Activated CD8-positive, alpha-beta memory T cell treated with anti-CD3 and anti-CD28 coated beads, Interleukin-2, amount 10 ng/mL, durations not matched to agents 7 days and 5 days (primary cell): ENCODE measurements at regions not wholly inside any gene's neighbourhood (a gene's known extent, or its start where the extent isn't known, plus 50 kb on each side); places are given as distances from the start of the nearest gene placed in this dataset.
"Not testable (repeated sequence)": the region's sequence is repeated elsewhere in the genome, so short reads cannot be mapped to it uniquely, and the experiment has no call there.

Experiments
- ATAC-seq: fragments of 150-1000 bp; cut with Tn5 transposase; one replicate; pipeline ENCODE4 v1.10.0; 2021; ENCODE audit warnings: moderate library complexity
- CTCF ChIA-PET: fragments of 350-600 bp; sonication (Branson Sonifier 250); formaldehyde crosslinking; loops from one replicate; lab custom pipeline; 2021; ENCODE audit warnings: antibody characterized with exemption; lab: Charles Lee
- DNase-seq: peaks from one replicate; pipeline ENCODE4 v3.0.0-alpha.2; 2020
- H3K27ac Mint-ChIP-seq: one replicate; pipeline ENCODE4 v1.8.0; 2021; ENCODE audit warnings: mild to moderate bottlenecking, mixed read lengths
- H3K27me3 Mint-ChIP-seq: one replicate; pipeline ENCODE4 v1.8.0; 2021; ENCODE audit warnings: mixed read lengths
- H3K36me3 Mint-ChIP-seq: one replicate; pipeline ENCODE4 v1.8.0; 2021; ENCODE audit warnings: mild to moderate bottlenecking, mixed read lengths
- H3K4me1 Mint-ChIP-seq: one replicate; pipeline ENCODE4 v1.8.0; 2021; ENCODE audit warnings: mixed read lengths
- H3K4me3 Mint-ChIP-seq: one replicate; pipeline ENCODE4 v1.8.0; 2021; ENCODE audit warnings: mild to moderate bottlenecking, moderate library complexity, mixed read lengths
- H3K9me3 Mint-ChIP-seq: one replicate; pipeline ENCODE4 v1.8.0; 2022; ENCODE audit warnings: low read depth, mixed read lengths

DNA sequence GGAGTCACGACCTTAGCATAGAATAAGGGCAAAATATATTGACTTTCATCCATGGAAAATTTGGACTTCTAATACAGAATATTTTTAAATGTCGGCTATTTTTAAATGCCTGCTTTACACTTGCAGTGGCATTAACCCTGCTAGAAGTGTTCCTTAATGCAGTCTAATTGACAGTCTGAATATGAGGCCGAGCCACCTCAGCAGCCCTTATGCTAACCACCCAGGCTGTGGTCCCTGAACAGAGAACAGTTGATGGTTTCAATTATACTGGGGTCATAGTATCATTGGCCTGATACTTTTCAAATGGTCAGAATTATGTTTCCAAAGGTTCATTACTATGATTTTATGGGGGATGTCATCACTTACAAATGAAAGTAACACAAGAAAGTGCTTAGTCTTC, 764.7 kb upstream of the SLITRK1 start:
- ATAC-seq (no peak), DNase-seq (no peak)
- H3K4me1 Mint-ChIP-seq = no peaks in the 10 kb centered on the region
- no peaks in the 10 kb centered on the region for H3K9me3 Mint-ChIP-seq
- no peak overlapping the region for H3K4me3 Mint-ChIP-seq
- H3K27me3 Mint-ChIP-seq = no peaks in the 10 kb centered on the region
- H3K36me3 Mint-ChIP-seq = no peaks in the 10 kb centered on the region
- CTCF ChIA-PET = no interaction called here
- no peak overlapping the region for H3K27ac Mint-ChIP-seq

DNA sequence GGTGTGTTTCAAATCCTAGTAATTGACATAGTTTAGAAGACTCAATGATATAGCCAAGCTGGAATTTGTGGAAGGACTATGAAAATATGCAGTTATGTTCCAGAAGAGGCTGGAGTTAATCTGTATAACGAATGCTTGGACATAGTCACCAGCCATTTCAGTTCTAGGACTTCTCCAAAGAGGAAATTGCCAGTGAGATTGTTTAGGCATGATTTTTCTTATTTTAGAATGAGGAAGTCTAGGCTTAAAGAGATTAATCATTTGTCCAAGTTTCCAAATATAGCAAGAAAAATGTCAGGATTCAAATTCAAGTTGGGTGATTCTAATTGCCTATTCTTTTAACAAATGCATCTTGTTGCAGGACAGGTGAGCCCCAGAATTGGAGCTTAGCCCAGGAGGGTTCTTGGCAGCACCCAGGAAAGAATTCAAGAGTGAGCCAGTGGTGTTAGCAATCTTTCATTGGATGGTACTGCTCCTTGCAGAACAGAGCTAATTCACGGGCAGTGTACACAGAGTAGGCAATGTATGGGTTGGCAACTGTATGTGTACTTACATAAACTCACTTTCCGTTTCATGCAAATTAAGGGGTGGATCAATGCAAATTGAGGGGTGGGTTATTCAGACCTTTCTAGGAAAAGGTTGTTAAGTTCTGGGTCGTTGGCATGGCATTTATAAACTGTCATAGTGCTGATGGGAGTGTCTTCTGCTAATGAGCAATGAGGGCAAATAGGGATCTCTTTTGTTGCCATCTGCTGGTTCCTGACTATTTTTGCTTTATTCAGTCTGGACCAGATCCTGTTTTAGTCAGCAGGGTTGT, 763.1 kb upstream of the SLITRK1 start:
- no peak overlapping the region for H3K4me3 Mint-ChIP-seq
- H3K4me1 Mint-ChIP-seq = no peaks in the 10 kb centered on the region
- CTCF ChIA-PET = no interaction called here
- no peak for DNase-seq
- no peaks in the 10 kb centered on the region for H3K9me3 Mint-ChIP-seq
- no peaks in the 10 kb centered on the region for H3K27me3 Mint-ChIP-seq
- ATAC-seq = no peak
- no peaks in the 10 kb centered on the region for H3K36me3 Mint-ChIP-seq
- H3K27ac Mint-ChIP-seq = no peak overlapping the region

DNA sequence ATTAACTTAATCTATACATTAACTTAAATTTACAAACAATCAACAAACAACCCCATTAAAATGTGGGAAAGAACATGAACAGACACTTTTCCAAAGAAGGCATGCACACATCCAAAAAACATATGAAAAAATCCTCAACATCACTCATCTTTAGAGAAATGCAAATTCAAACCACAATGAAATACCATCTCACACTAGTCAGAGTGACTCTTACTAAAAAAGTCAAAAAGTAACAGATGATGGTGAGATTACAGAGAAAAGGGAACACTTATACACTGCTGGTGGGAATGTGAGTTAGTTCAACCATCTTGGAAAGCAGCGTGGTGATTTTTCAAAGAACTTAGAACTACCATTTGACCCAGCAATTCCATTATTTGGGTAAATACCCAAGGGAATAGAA, 759.2 kb upstream of the SLITRK1 start:
- Mint-ChIP-seq H3K9me3 (no peaks in the 10 kb centered on the region), H3K27me3 (no peaks in the 10 kb centered on the region), H3K4me1 (no peaks in the 10 kb centered on the region), H3K36me3 (no peaks in the 10 kb centered on the region), H3K27ac (no peak overlapping the region), H3K4me3 (no peak overlapping the region)
- ATAC-seq (no peak), DNase-seq (no peak)
- CTCF ChIA-PET = no interaction called here

DNA sequence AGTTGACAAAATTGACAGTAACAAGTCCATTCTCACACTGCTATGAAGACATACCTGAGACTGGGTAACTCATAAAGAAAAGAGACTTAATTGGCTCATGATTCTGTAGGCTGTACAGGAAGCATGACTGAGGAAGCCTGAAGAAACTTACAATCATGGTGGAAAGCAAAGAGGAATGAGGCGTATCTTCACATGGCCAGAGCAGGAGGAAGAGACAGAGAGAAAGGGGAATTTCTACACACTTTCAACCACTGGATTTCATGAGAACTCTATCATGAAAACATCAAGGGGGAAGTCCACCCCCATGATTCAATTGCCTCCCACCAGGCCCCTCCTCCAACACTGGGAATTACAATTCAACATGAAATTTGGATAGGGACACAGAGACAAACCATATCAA, 758.4 kb upstream of the SLITRK1 start:
- DNase-seq = no peak
- Mint-ChIP-seq H3K27me3 (no peaks in the 10 kb centered on the region), H3K9me3 (no peaks in the 10 kb centered on the region), H3K4me3 (no peak overlapping the region), H3K27ac (no peak overlapping the region), H3K4me1 (no peaks in the 10 kb centered on the region), H3K36me3 (no peaks in the 10 kb centered on the region)
- ATAC-seq = no peak
- CTCF ChIA-PET = no interaction called here

DNA sequence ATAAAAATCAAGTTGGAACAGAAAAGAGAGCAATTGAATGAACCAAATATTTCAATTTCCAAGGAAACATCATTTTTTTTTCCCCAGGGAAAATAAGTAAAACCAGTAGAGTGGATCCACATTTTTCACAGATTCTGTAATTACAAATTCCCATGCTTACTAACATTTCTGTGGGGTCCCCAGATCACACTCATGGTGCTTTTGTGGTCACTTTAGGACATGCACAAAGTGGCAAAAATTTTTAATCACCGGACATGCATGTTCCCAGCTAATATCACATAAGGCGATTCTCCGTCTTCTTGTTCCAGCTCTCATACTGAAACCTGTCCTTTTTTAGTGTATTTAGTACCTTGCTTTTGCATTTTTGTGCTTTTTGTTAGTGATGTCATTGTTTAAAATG, 748.2 kb upstream of the SLITRK1 start:
- DNase-seq (no peak), ATAC-seq (no peak)
- Mint-ChIP-seq H3K9me3 (peaks cover 7% of the 10 kb centered on the region), H3K27me3 (no peaks in the 10 kb centered on the region), H3K36me3 (no peaks in the 10 kb centered on the region), H3K4me3 (no peak overlapping the region), H3K4me1 (no peaks in the 10 kb centered on the region), H3K27ac (no peak overlapping the region)
- CTCF ChIA-PET = no interaction called here

DNA sequence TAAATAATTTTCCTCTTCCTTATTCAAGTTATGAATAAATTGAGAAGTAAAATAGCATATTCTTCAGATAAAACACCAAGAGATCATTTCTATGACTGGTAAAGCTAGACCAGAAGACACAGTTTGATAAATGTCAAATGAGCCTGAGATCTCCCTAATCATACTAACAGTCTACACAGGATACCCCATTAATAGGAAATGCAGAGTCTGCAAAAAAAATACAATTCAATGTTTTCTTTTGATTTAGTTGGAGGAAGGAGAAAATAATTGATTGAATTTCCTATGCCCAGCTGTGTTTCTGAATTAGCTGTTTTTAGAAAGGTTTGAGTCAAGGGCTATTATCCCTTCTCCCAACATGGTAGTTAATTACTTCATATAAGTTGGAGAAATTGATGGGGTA, 734.6 kb upstream of the SLITRK1 start:
- no peak overlapping the region for H3K4me3 Mint-ChIP-seq

DNA sequence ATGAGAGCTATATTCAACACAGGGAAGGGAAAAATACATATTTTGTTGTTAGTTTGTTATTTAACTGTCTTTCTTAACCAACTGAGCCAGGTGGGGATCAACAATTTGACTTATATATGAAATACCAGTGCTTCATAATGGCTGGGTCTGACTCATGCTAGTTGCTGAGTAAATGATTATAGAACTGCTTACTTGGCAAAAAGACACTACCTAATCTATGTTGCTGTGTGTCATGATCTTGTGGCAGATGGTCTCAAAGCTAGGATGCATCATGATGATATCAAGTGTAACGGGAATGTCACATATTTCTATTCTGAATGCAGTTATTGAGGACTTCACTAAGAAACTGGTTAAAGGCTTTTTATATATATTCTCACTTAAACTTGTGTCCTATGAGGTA, 727.4 kb upstream of the SLITRK1 start:
- CTCF ChIA-PET = no interaction called here
- no peaks in the 10 kb centered on the region for H3K4me1 Mint-ChIP-seq
- H3K27ac Mint-ChIP-seq = no peak overlapping the region
- no peak overlapping the region for H3K4me3 Mint-ChIP-seq
- no peaks in the 10 kb centered on the region for H3K27me3 Mint-ChIP-seq
- peaks cover 3% of the 10 kb centered on the region for H3K9me3 Mint-ChIP-seq
- DNase-seq = no peak
- no peak for ATAC-seq
- no peaks in the 10 kb centered on the region for H3K36me3 Mint-ChIP-seq

More for the DNA sequence above, 734.6 kb upstream of the SLITRK1 start:
- Mint-ChIP-seq H3K4me1 (no peaks in the 10 kb centered on the region), H3K9me3 (no peaks in the 10 kb centered on the region), H3K27me3 (no peaks in the 10 kb centered on the region), H3K27ac (no peak overlapping the region), H3K36me3 (no peaks in the 10 kb centered on the region)
- ATAC-seq = no peak
- no peak for DNase-seq
- CTCF ChIA-PET = no interaction called here

DNA sequence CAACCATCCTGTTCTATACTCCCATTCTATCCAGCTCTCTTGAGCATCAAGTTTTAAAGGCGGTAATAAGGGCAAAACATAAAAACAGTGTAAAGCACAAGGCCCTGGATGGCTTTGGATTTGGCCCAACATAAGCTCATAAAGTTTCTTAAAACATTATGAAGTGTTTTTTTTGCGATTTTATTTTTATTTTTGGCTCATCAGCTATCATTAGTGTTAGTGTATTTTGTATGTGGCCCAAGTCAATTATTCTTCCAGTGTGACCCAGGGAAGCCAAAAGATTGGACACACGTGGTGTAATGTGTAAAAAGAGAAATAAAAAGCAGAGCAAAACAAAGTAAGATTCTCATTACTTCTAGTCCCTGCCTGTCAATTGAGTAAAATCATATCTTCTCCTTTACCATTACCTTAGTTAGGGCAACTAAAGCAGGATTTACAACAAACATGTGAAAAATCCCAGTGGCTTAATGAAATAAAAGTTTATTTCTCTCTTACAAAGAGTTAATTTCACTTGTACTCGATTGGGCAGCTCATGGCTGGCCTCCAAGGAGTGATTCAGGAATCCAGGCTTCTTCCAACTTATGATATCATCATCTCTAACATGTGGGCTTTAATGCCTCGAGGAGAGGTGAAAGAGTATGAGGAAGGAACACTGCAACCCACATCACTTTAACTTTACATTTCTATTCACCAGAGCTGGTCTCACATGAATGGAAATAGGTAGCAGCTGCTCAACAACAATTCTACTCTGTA, 725.2 kb upstream of the SLITRK1 start:
- CTCF ChIA-PET = no interaction called here
- ATAC-seq (no peak), DNase-seq (no peak)
- no peaks in the 10 kb centered on the region for H3K4me1 Mint-ChIP-seq
- no peaks in the 10 kb centered on the region for H3K36me3 Mint-ChIP-seq
- no peak overlapping the region for H3K4me3 Mint-ChIP-seq
- H3K9me3 Mint-ChIP-seq = peaks cover 3% of the 10 kb centered on the region
- no peaks in the 10 kb centered on the region for H3K27me3 Mint-ChIP-seq
- H3K27ac Mint-ChIP-seq = no peak overlapping the region

DNA sequence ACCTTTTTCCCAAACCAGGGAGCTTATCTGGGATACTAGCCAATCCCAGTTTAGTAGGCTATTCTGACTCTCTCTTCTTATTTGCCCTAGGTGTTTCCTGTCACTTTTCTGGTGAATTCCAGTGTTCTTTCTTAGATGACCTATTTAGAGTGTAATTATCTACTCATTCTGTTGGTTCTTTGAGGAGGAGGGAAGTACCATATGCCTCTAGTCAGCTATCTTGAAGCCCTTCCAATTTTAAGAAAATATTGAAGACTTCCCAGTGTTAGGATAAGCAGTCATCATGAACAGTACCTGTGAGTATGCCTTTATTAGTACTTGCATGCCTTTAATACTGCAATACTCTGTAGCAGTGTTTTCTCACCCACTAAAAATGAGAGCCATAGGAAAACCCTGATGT, 724.3 kb upstream of the SLITRK1 start:
- CTCF ChIA-PET = no interaction called here
- Mint-ChIP-seq H3K4me1 (no peaks in the 10 kb centered on the region), H3K9me3 (peaks cover 3% of the 10 kb centered on the region), H3K4me3 (no peak overlapping the region), H3K27me3 (no peaks in the 10 kb centered on the region), H3K36me3 (no peaks in the 10 kb centered on the region), H3K27ac (no peak overlapping the region)
- no peak for DNase-seq
- ATAC-seq = no peak

DNA sequence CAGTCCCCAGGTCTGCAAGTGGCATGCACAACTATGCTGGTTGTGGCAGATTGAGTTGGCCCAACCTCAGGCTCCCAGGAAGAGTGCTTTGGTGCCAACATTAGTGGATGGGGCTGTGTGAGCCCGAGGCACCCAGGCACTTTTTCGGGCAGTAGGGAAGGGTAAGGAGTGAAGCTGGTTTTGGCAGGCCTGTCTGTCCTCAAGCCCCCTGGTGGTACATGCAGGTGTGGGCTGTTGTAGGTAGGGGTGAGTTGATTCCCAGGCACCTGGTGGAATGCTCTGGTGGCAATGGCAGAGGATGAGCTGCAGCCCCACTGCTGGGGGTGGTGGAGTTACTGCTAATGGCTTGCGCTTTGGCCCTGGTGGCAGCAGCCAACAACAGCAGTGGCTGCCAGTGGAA, 723.7 kb upstream of the SLITRK1 start:
- Mint-ChIP-seq H3K4me3 (no peak overlapping the region), H3K27ac (no peak overlapping the region), H3K9me3 (peaks cover 3% of the 10 kb centered on the region), H3K4me1 (no peaks in the 10 kb centered on the region), H3K36me3 (no peaks in the 10 kb centered on the region), H3K27me3 (no peaks in the 10 kb centered on the region)
- ATAC-seq (no peak), DNase-seq (no peak)
- CTCF ChIA-PET = no interaction called here

DNA sequence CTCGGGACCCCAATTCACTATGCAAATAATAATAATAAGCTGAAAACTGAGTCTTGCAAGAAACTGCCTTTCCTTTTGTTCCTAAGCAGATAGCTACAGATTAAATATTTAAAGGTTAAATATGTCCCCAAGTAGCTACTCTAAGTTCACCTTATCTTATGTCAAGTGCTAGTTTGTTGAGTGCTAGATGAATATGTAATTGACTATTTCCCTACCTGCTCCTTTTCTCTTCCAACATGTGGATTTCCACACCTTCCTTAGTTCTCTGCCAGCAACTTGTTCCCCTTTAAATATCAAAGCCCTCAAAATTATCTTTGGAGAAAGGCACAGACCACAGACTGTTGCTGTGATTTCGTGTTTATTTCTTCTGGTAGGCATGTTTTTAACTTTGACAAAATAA, 709.2 kb upstream of the SLITRK1 start:
- H3K4me1 Mint-ChIP-seq = no peaks in the 10 kb centered on the region
- H3K9me3 Mint-ChIP-seq = peaks cover 2% of the 10 kb centered on the region
- H3K27ac Mint-ChIP-seq = no peak overlapping the region
- DNase-seq (no peak), ATAC-seq (no peak)
- H3K36me3 Mint-ChIP-seq = no peaks in the 10 kb centered on the region
- no peaks in the 10 kb centered on the region for H3K27me3 Mint-ChIP-seq
- CTCF ChIA-PET = no interaction called here
- no peak overlapping the region for H3K4me3 Mint-ChIP-seq

DNA sequence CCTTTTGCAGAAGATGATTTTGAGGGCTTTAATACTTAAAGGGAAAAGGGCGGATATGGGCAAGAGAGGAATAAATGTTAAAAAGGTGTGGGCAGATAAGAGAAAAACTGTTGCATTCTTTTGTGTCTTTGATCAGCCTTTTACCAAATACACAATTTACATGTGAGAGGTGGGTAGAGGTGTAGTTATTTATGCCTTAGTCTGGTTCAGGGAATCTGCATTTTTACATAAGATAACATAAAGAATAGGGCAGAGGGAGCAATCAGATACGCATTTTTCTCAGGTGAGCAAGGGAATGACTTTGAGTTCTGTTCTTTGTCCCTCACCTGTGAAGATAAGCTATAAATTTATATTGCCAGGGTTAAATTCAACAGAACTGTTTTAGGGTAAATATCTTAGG, 708.4 kb upstream of the SLITRK1 start:
- CTCF ChIA-PET = no interaction called here
- ATAC-seq = no peak
- H3K27ac Mint-ChIP-seq = no peak overlapping the region

DNA sequence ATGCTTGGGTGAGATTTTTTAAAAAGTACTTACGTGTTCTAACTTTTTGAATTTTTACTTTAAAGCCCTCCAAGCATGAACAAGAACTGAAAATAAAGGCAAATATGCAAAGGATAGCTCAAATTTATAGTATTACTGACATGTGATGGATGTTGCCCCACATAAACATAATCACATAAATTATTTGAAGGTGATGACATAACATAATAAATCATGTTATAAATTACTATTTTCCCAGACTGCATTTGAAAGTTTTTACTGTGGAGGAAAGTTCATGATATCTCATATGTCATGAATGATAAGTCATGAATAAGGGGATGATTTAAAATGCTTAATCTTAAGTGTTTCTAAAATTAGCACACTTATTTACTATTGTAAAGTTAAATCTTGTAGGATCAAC, 705.7 kb upstream of the SLITRK1 start:
- Mint-ChIP-seq H3K27ac (no peak overlapping the region), H3K27me3 (no peaks in the 10 kb centered on the region), H3K36me3 (no peaks in the 10 kb centered on the region), H3K9me3 (no peaks in the 10 kb centered on the region), H3K4me1 (no peaks in the 10 kb centered on the region), H3K4me3 (no peak overlapping the region)
- ATAC-seq = no peak
- DNase-seq = no peak
- CTCF ChIA-PET = no interaction called here

More for the DNA sequence above, 708.4 kb upstream of the SLITRK1 start:
- Mint-ChIP-seq H3K36me3 (no peaks in the 10 kb centered on the region), H3K4me1 (no peaks in the 10 kb centered on the region), H3K27me3 (no peaks in the 10 kb centered on the region), H3K4me3 (no peak overlapping the region), H3K9me3 (no peaks in the 10 kb centered on the region)
- no peak for DNase-seq

DNA sequence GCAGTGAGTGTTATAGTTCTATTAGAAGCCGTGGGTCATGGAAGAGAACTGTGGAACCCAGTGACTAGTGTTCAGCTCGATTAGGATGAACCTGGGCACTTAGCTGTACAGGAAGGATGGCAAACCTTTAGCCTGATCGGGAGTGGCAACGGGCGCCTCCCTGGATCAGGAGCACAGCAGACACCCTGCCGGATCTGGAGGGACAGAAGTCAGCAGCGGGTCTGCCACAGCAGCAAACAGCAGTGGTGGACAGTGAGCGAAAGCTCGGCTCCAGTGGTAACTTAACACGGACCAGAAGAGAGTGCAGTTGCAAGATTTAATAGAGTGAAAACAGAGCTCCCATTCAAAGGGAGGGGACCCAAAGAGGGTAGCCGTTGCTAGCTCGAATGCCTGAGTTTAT, 697.6 kb upstream of the SLITRK1 start:
- H3K4me1 Mint-ChIP-seq, H3K4me3 Mint-ChIP-seq, H3K27me3 Mint-ChIP-seq, H3K36me3 Mint-ChIP-seq, CTCF ChIA-PET, DNase-seq, ATAC-seq, H3K27ac Mint-ChIP-seq, H3K9me3 Mint-ChIP-seq: not testable (repeated sequence)
